ENCODE measurements at regions not wholly inside any gene's neighbourhood (a gene's known extent, or its start where the extent isn't known, plus 50 kb on each side); places are given as distances from the start of the nearest gene placed in this dataset.

DNA sequence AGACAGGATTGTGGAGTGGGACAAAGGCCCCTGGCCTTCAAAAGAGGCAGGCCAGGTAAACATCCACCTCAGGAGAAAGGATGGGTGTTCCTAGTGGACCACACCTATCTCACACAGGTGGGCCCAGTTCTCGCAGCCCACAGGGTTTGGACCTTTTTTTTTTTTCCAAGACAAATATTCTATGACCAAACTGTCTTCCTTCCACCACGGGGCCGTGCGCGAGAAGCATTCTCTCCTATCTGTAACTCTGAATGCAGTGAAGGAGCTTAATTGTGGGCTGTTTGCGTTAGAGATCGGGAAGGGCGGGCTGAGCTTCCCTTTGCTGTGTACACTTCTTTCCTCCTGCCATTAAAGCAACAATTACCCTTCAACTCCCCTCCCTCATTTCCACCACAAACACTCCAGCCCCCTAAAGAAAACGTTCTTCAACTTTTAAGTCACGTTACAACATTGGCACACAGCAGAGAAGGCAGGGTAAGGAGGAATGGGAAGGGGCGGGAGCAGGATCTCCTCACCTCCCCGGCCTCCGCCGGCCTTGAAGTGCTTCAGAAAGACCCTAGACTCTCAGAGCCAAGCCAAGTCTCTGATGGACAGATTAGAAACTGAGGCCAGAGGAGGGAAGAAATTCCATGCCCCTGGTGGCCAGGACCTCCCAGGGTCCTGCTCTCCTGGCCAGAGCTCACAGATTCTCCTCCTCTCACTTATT, 238.4 kb downstream of the BUD13 start:
- Histone ChIP-seq H2AFZ (ENCODE audit: low read depth) (no peak overlapping the region), H3K79me2 (ENCODE audit: insufficient read depth) (no peaks in the 10 kb centered on the region), H3F3A (replicated peaks; ENCODE audit: insufficient read depth) (no peaks in the 10 kb centered on the region), H3K9me2 (no peaks in the 10 kb centered on the region), H3K27me3 (ENCODE audit: insufficient read depth) (peaks cover 14% of the 10 kb centered on the region; the same call in 1 of the 2 replicates), H4K20me1 (ENCODE audit: insufficient read depth) (no peaks in the 10 kb centered on the region), H3K9me3 (no peaks in the 10 kb centered on the region), H3K9ac (no peak overlapping the region), H3K4me1 (ENCODE audit: control insufficient read depth in 1 of 2, insufficient read depth in 2 of 2, low read depth in 1 of 2, low read length in 1 of 2) (peaks cover 0 to 10% of the 10 kb centered on the region in 2 experiments; a peak in 1 of 4 replicates), H3K27ac (ENCODE audit: low read depth in 2 of 2, low read length in 1 of 2) (peak overlapping the region in 1 of 2 experiments; percentile 67; a peak in 1 of 4 replicates), H3K4me3 (ENCODE audit: low read depth in 2 of 2, low read length in 1 of 2) (no peak overlapping the region), H3K4me2 (no peak overlapping the region), H3K36me3 (replicated peaks in 1 of 2; ENCODE audit: control insufficient read depth in 1 of 2, insufficient read depth in 2 of 2, low read length in 1 of 2) (no peaks in the 10 kb centered on the region)
- 56% methylated on average over 14 of the region's 14 CpGs for WGBS (ENCODE audit: low lambda C conversion rate)
- DNase-seq: no peak
- POLR2A ChIA-PET: interaction anchor here (0.8 kb wide), 1 partner anchor 82 kb away, joined by 3 read pairs; no protein-coding TSS in a partner anchor
- CTCF ChIA-PET: interaction anchor here (0.6 to 3.8 kb wide), 13 partner anchors 8 to 456 kb away, joined by 3 to 23 read pairs (median 4); no protein-coding TSS in a partner anchor
- TF ChIP-seq FOXM1 (IDR thresholded peaks at IDR 0.05; ENCODE audit: low read depth): no peak
- no peak for TF ChIP-seq TCF12 (IDR thresholded peaks at IDR 0.05)
- no peak for TF ChIP-seq RCOR1 (IDR thresholded peaks at IDR 0.05; ENCODE audit: low read length)
- TF ChIP-seq GABPA (IDR thresholded peaks at IDR 0.05; ENCODE audit: low read depth): no peak
- TF ChIP-seq MEF2A (IDR thresholded peaks at IDR 0.05; ENCODE audit: borderline replicate concordance, low read depth): no peak
- TF ChIP-seq RXRA (IDR thresholded peaks at IDR 0.05; ENCODE audit: borderline replicate concordance, low read depth): no peak
- TF ChIP-seq RAD21 (IDR thresholded peaks at IDR 0.05; ENCODE audit: low read length): no peak
- no peak for TF ChIP-seq MXI1 (IDR thresholded peaks at IDR 0.05; ENCODE audit: low read depth, low read length)
- TF ChIP-seq, protein P1, sequence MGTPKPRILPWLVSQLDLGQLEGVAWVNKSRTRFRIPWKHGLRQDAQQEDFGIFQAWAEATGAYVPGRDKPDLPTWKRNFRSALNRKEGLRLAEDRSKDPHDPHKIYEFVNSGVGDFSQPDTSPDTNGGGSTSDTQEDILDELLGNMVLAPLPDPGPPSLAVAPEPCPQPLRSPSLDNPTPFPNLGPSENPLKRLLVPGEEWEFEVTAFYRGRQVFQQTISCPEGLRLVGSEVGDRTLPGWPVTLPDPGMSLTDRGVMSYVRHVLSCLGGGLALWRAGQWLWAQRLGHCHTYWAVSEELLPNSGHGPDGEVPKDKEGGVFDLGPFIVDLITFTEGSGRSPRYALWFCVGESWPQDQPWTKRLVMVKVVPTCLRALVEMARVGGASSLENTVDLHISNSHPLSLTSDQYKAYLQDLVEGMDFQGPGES (IDR thresholded peaks at IDR 0.05; ENCODE audit: low read depth, low read length): no peak
- no peak for TF ChIP-seq ELF1 (IDR thresholded peaks at IDR 0.05)
- no peak for TF ChIP-seq SMC3 (IDR thresholded peaks at IDR 0.05; ENCODE audit: low read depth, low read length)
- no peak for TF ChIP-seq YY1 (IDR thresholded peaks at IDR 0.05; ENCODE audit: low read depth)

DNA sequence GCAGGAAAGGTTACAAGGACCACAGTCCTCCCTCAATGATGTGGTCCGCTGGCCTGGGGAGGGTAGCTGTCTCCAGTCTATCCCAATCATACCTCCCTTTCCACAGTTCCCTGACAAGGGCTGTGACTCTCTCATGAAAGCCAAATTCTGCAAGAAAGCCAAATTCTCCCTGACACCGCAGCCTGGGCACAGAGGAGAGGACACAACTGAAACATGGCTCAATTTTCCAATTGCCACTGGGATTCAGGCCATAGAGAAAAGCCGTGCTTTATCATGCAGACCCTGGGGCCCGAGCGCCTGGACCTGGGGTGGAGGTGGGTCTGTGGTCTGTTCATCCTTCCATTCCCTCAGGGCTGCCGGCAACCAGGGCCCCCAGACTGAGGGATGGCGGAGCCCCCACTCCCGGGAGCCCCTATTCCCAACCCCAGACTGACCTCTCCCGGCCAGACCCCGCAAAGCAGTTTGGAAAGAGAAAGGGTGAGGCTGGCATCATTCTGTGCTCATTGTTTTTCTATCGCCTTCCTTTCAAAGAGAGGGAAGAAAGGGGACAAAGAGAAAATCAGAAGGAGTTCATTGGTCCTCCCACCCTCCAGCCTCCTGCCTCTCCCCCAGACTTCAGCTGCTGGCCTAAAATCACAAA, 239.5 kb downstream of the BUD13 start:
- ChIA-PET CTCF (interaction anchor here (0.6 to 3.8 kb wide), 11 partner anchors 9 to 455 kb away, joined by 3 to 23 read pairs (median 4); no protein-coding TSS in a partner anchor), POLR2A (no interaction called here)
- Histone ChIP-seq H3F3A (replicated peaks; ENCODE audit: insufficient read depth) (no peaks in the 10 kb centered on the region), H4K20me1 (ENCODE audit: insufficient read depth) (no peaks in the 10 kb centered on the region), H3K9me2 (no peaks in the 10 kb centered on the region), H3K9me3 (no peaks in the 10 kb centered on the region), H3K36me3 (replicated peaks in 1 of 2; ENCODE audit: control insufficient read depth in 1 of 2, insufficient read depth in 2 of 2, low read length in 1 of 2) (no peaks in the 10 kb centered on the region), H3K4me3 (ENCODE audit: low read depth in 2 of 2, low read length in 1 of 2) (no peak overlapping the region), H3K79me2 (ENCODE audit: insufficient read depth) (no peaks in the 10 kb centered on the region), H3K27ac (ENCODE audit: low read depth in 2 of 2, low read length in 1 of 2) (peak overlapping the region in 1 of 2 experiments; percentile 83; a peak in 2 of 4 replicates), H3K4me1 (ENCODE audit: control insufficient read depth in 1 of 2, insufficient read depth in 2 of 2, low read depth in 1 of 2, low read length in 1 of 2) (peaks cover 0 to 10% of the 10 kb centered on the region in 2 experiments; a peak in 1 of 4 replicates), H3K27me3 (ENCODE audit: insufficient read depth) (peaks cover 13% of the 10 kb centered on the region; the same call in 1 of the 2 replicates), H3K9ac (no peak overlapping the region), H3K4me2 (no peak overlapping the region), H2AFZ (ENCODE audit: low read depth) (no peak overlapping the region)
- DNase-seq: peak; percentile 87
- WGBS (ENCODE audit: low lambda C conversion rate): 35% methylated on average over 6 of the region's 11 CpGs
- TF ChIP-seq FOSL2 (IDR thresholded peaks at IDR 0.05; ENCODE audit: borderline replicate concordance, low read depth) (no peak), MEF2A (IDR thresholded peaks at IDR 0.05; ENCODE audit: borderline replicate concordance, low read depth) (no peak), CHD2 (IDR thresholded peaks at IDR 0.05; ENCODE audit: low read length, partially characterized antibody) (no peak), ELF1 (IDR thresholded peaks at IDR 0.05) (no peak), SMC3 (IDR thresholded peaks at IDR 0.05; ENCODE audit: low read depth, low read length) (peak; percentile 51; the same call in 1 of the 2 replicates), NRF1 (IDR thresholded peaks at IDR 0.05; ENCODE audit: low read depth, low read length) (no peak), JUND (IDR thresholded peaks at IDR 0.05) (no peak), RCOR1 (IDR thresholded peaks at IDR 0.05; ENCODE audit: low read length) (no peak), TCF12 (IDR thresholded peaks at IDR 0.05) (no peak), SIN3A (IDR thresholded peaks at IDR 0.05; ENCODE audit: borderline replicate concordance, low read depth, low read length) (no peak), GATA2 (CRISPR knock-in tag; IDR thresholded peaks at IDR 0.05) (no peak)
- TF ChIP-seq, protein P1 (IDR thresholded peaks at IDR 0.05; ENCODE audit: low read depth, low read length): no peak
- TF ChIP-seq, protein P2, sequence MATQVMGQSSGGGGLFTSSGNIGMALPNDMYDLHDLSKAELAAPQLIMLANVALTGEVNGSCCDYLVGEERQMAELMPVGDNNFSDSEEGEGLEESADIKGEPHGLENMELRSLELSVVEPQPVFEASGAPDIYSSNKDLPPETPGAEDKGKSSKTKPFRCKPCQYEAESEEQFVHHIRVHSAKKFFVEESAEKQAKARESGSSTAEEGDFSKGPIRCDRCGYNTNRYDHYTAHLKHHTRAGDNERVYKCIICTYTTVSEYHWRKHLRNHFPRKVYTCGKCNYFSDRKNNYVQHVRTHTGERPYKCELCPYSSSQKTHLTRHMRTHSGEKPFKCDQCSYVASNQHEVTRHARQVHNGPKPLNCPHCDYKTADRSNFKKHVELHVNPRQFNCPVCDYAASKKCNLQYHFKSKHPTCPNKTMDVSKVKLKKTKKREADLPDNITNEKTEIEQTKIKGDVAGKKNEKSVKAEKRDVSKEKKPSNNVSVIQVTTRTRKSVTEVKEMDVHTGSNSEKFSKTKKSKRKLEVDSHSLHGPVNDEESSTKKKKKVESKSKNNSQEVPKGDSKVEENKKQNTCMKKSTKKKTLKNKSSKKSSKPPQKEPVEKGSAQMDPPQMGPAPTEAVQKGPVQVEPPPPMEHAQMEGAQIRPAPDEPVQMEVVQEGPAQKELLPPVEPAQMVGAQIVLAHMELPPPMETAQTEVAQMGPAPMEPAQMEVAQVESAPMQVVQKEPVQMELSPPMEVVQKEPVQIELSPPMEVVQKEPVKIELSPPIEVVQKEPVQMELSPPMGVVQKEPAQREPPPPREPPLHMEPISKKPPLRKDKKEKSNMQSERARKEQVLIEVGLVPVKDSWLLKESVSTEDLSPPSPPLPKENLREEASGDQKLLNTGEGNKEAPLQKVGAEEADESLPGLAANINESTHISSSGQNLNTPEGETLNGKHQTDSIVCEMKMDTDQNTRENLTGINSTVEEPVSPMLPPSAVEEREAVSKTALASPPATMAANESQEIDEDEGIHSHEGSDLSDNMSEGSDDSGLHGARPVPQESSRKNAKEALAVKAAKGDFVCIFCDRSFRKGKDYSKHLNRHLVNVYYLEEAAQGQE (IDR thresholded peaks at IDR 0.05; ENCODE audit: low read depth, low read length): no peak
- TF ChIP-seq, protein P3, sequence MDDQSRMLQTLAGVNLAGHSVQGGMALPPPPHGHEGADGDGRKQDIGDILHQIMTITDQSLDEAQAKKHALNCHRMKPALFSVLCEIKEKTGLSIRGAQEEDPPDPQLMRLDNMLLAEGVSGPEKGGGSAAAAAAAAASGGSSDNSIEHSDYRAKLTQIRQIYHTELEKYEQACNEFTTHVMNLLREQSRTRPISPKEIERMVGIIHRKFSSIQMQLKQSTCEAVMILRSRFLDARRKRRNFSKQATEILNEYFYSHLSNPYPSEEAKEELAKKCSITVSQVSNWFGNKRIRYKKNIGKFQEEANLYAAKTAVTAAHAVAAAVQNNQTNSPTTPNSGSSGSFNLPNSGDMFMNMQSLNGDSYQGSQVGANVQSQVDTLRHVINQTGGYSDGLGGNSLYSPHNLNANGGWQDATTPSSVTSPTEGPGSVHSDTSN (IDR thresholded peaks at IDR 0.05): no peak

Measured in SK-N-SH (cell line).